ENCODE measurements at regions not wholly inside any gene's neighbourhood (a gene's known extent, or its start where the extent isn't known, plus 50 kb on each side); places are given as distances from the start of the nearest gene placed in this dataset.
A peak's percentile ranks its signal among the peaks of the same experiment; 100 is the strongest.

- Histone ChIP-seq H3K79me2 (ENCODE audit: control insufficient read depth in 1 of 2, insufficient read depth in 2 of 2, low read length in 2 of 2) (no peaks in the 10 kb centered on the region), H3K79me1 (ENCODE audit: low read depth, low read length) (no peaks in the 10 kb centered on the region), H2BK15ac (ENCODE audit: low read length) (no peak overlapping the region), H2BK12ac (ENCODE audit: low read depth, low read length) (no peak overlapping the region), H2AFZ (ENCODE audit: low read length) (no peak overlapping the region), H3K36me3 (ENCODE audit: control insufficient read depth in 2 of 4, insufficient read depth in 4 of 4, low read length in 3 of 4) (no peaks in the 10 kb centered on the region), H2BK120ac (replicated peaks; ENCODE audit: low read depth, low read length) (no peak overlapping the region), H3K27me3 (replicated peaks in 1 of 4; ENCODE audit: control insufficient read depth in 3 of 4, extremely low read depth in 1 of 4, insufficient read depth in 3 of 4, low read length in 3 of 4) (no peaks in the 10 kb centered on the region), H3K14ac (ENCODE audit: insufficient read length) (no peak overlapping the region), H4K20me1 (replicated peaks in 1 of 2; ENCODE audit: control insufficient read depth in 1 of 2, insufficient read depth in 2 of 2, low read length in 2 of 2) (no peaks in the 10 kb centered on the region), H2BK5ac (ENCODE audit: low read depth, low read length) (no peak overlapping the region), H3K4me2 (ENCODE audit: insufficient read depth in 1 of 2, low read depth in 2 of 2, low read length in 2 of 2) (peak overlapping the region in 1 of 2 experiments; percentile 41; a peak in 2 of 4 replicates), H4K5ac (ENCODE audit: insufficient read length, low read depth, low read length) (no peak overlapping the region), H3K4ac (replicated peaks; ENCODE audit: insufficient read length, low read depth, low read length) (no peak overlapping the region), H4K8ac (ENCODE audit: extremely low read depth, insufficient read depth, low read length) (no peak overlapping the region), H2BK20ac (ENCODE audit: low read length) (no peak overlapping the region), H3K4me1 (replicated peaks in 1 of 4; ENCODE audit: control insufficient read depth in 3 of 4, insufficient read depth in 4 of 4, low read length in 3 of 4) (peaks cover 0 to 6% (median 2%) of the 10 kb centered on the region in 4 experiments; a peak in 2 of 7 replicates), H3K9me3 (ENCODE audit: insufficient read depth in 2 of 2, low read depth in 1 of 2, low read length in 1 of 2) (no peaks in the 10 kb centered on the region), H2AK5ac (ENCODE audit: low read depth, low read length) (no peak overlapping the region), H3K23ac (ENCODE audit: insufficient read length) (no peak overlapping the region), H3K18ac (ENCODE audit: extremely low read depth, low read length) (no peak overlapping the region), H3K23me2 (ENCODE audit: low read depth, low read length) (no peaks in the 10 kb centered on the region), H3K4me3 (ENCODE audit: extremely low read depth in 1 of 4, insufficient read depth in 2 of 4, low read depth in 3 of 4, low read length in 4 of 4) (0 out of 8 replicates have a peak overlapping the region, but pooled peaks of 1 of the 4 experiments have one; percentile 5), H4K91ac (replicated peaks; ENCODE audit: insufficient read length, low read length) (no peak overlapping the region), H3K9ac (replicated peaks in 1 of 4; ENCODE audit: extremely low read depth in 1 of 4, low read depth in 3 of 4, low read length in 3 of 4) (no peak overlapping the region), H3K56ac (replicated peaks; ENCODE audit: insufficient read length, low read depth, low read length) (no peak overlapping the region), H3K27ac (ENCODE audit: low read depth, low read length) (no peak overlapping the region)
- DNase-seq (ENCODE audit: low read depth in 1 of 2, low spot score in 2 of 2) (peak in 1 of 2 experiments; percentile 44), FAIRE-seq (peak; percentile 39)
- ChIA-PET CTCF (ENCODE audit: partially characterized antibody) (interaction anchor here (1.1 to 4.0 kb wide), 3 partner anchors 11 to 20 kb away, joined by 3 to 20 read pairs (median 3); no protein-coding TSS in a partner anchor), POLR2A (ENCODE audit: partially characterized antibody) (interaction anchor here (0.6 kb wide), 1 partner anchor 131 kb away, joined by 3 read pairs; no protein-coding TSS in a partner anchor)
- 74% methylated on average over 7 of the region's 7 CpGs; no CpG with 5 or more reads in 1 of the 2 experiments for WGBS, 2 experiments (ENCODE audit: extremely low coverage in 1 of 2, insufficient coverage in 1 of 2, insufficient read length in 1 of 2, insufficient replicate concordance in 2 of 2, low coverage in 1 of 2, low lambda C conversion rate in 2 of 2, missing lambda C conversion rate in 1 of 2)
- no peak for TF ChIP-seq BCL11A (IDR thresholded peaks at IDR 0.05; ENCODE audit: low read depth in 2 of 2, low read length in 2 of 2)
- TF ChIP-seq CBX8 (IDR thresholded peaks at IDR 0.05; ENCODE audit: borderline replicate concordance, low read depth, low read length) = no peak
These were observed 57.7 kb downstream of the ZC3H11B start for GRCh38 chr1:219555031-219555692.
